Heart left ventricle (tissue), 16 donors: ENCODE measurements at regions not wholly inside any gene's neighbourhood (a gene's known extent, or its start where the extent isn't known, plus 50 kb on each side); places are given as distances from the start of the nearest gene placed in this dataset.

ENCODE experiments used
- ATAC-seq, 4 donors: fragments of 200-7000 bp; cut with Tn5 transposase; one replicate each; pipeline ENCODE4 v1.9.1; 2020 to 2022; ENCODE audit warnings: moderate library complexity in 4 of 4, mild to moderate bottlenecking in 3 of 4, moderate number of reproducible peaks in 1 of 4
- DNase-seq, 5 donors: peaks; one replicate each; pipeline ENCODE4 v3.0.0-alpha.2; 2020
- H3K27ac ChIP-seq, 12 donors: fragments of 200-600 bp; sonication (generic) in 4 of 12; one replicate each; pipeline versions ENCODE4 v1.5.0 to v1.8.0; 2016 to 2022; ENCODE audit warnings: mild to moderate bottlenecking in 2 of 12
- H3K27me3 ChIP-seq, 9 donors: fragments of 200-600 bp; sonication (generic) in 2 of 9; one replicate each; pipeline versions ENCODE4 v1.5.1 to v1.8.0; 2016 to 2022; ENCODE audit warnings: mild to moderate bottlenecking in 3 of 9
- H3K36me3 ChIP-seq, 9 donors: fragments of 200-600 bp; sonication (generic) in 2 of 9; one replicate each; pipeline versions ENCODE4 v1.5.0 to v1.8.0; 2018 to 2022; ENCODE audit warnings: mild to moderate bottlenecking in 2 of 9
- H3K4me1 ChIP-seq, 12 donors: fragments of 200-600 bp; sonication (generic) in 4 of 12; one replicate each; pipeline versions ENCODE4 v1.5.0 to v1.8.0; 2016 to 2022; ENCODE audit warnings: mild to moderate bottlenecking in 3 of 12
- H3K4me3 ChIP-seq, 12 donors: fragments of 200-600 bp; sonication (generic) in 4 of 12; one replicate each; pipeline versions ENCODE4 v1.5.0 to v1.8.0; 2017 to 2022; ENCODE audit warnings: mild to moderate bottlenecking in 9 of 12, moderate library complexity in 4 of 12
- H3K9me3 ChIP-seq, 12 donors: fragments of 200-600 bp; sonication (generic) in 4 of 12; one replicate each; pipeline versions ENCODE4 v1.5.0 to v1.8.0; 2016 to 2022; ENCODE audit warnings: mild to moderate bottlenecking in 1 of 12
- CTCF ChIP-seq, 12 donors: fragments of 200-600 bp; sonication (generic) in 4 of 12; IDR thresholded peaks; one replicate each; pipeline versions ENCODE4 v1.5.0 to v1.8.0; 2018 to 2022; ENCODE audit warnings: antibody characterized with exemption in 12 of 12, mild to moderate bottlenecking in 5 of 12
- POLR2A ChIP-seq, 2 donors: fragments of 450-650 bp; IDR thresholded peaks; one replicate each; pipeline ENCODE4 v1.6.1; 2017; ENCODE audit warnings: antibody characterized with exemption in 2 of 2, mild to moderate bottlenecking in 2 of 2, moderate library complexity in 2 of 2
- WGBS, 4 donors: extraction: QIAGEN DNeasy Blood & Tissue Kit in 2 of 4; methylation state at CpG; one replicate each; pipeline versions ENCODE4 v1.1.5 to v1.1.7; 2013 to 2018; 5-methylcytosine and 5-hydroxymethylcytosine counted together
- intact Hi-C, 10 donors: fragments of 100-400 bp; cut with DNase I; formaldehyde crosslinking; loops; one replicate each; pipeline versions ENCODE4 v1.11.1 to v1.14.2; 2022
- donor health status: ischemic (EF 13 %, LVEDD 7.1; RV severe dilation, severe dysfunction).
- donor health status: healthy with polysubstance abuse.
- donor health status: DM: no; HTN: yes; CAD: no.
- donor health status: DM: no; HTN: no; CAD: no.
- donor health status: ischemic (EF 25% LVEDD 6.9; RV normal size, moderate dysfunction).
- donor health status: ischemic (EF 25% LVEDD 5.7; RV mildly dilated, moderate dysfunction).
- donor health status: healthy.
- donor health status: DM: yes; HTN: yes; CAD: no.
- donor health status: ischemic (EF 35%, LVEDD 5.7; RV mildly dilated, moderate dysfunction).
- donor health status: nonischemic (EF 11% LVEDD 7.7; RV severe dilation, severe dysfunction).
- donor health status: DM: yes; HTN: yes; CAD: no.
- donor health status: PGD.
- donor health status: ischemic (EF 29% LVEDD 5.4; RV normal size, mild dysfunction).
- donor health status: nonischemic (EF 23%, LVEDD 6.1; RV moderate dilation, normal function).

DNA sequence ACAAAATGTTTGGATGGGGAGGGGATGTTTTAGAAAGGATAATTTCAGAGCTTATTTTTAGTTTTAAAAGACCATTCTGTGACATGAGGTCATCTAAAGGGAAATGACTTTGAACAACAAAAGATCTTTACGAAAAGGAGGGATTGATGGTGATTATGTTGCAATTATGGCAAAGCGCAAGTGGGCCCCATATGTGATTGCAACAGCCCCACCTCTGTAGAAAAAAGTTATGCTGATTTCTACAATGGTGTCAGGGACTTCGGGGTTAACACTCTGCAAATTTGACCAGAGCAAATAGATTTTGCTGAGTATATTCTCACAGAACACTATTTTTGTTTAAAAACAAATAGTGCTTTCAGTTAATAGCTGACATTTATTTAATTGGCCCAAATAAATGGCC lies 312.8 kb downstream of the NSG2 start:
- no peaks in the 10 kb centered on the region for H3K36me3 ChIP-seq
- ATAC-seq (no peak), DNase-seq (no peak)
- TF ChIP-seq CTCF (IDR thresholded peaks at IDR 0.05): no peak
- no peak for TF ChIP-seq POLR2A (IDR thresholded peaks at IDR 0.05)
- H3K4me3 ChIP-seq: no peak overlapping the region
- intact Hi-C loops: no loop called here
- 70 to 89% (median 77%) methylated on average over 3 of the region's 3 CpGs for WGBS, 4 donors
- H3K27me3 ChIP-seq: no peaks in the 10 kb centered on the region
- H3K9me3 ChIP-seq: peaks cover 0 to 18% (median 11%) of the 10 kb centered on the region in 12 donors
- no peak overlapping the region for H3K27ac ChIP-seq
- peaks cover 0 to 11% (median 3%) of the 10 kb centered on the region in 12 donors for H3K4me1 ChIP-seq

DNA sequence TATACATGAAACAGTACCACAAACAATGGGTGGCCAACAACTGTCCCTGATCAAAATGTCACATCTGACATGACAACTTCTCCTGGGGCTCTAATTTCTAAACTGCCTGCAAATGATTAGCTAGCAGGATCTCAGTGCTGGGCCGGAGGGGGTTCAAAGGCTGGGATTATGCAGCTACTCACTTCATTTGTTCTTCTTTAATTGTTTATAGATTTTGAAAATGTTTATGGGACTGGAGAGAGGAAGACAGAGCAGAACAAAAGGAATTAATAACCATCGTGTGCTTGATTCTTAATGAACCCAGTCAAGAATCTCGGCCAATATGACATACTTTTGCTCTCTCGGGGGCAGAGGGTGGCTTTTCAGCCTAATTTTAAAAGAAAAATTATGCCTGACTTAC lies 313.6 kb downstream of the NSG2 start:
- peaks cover 0 to 21% (median 11%) of the 10 kb centered on the region in 12 donors for H3K9me3 ChIP-seq
- intact Hi-C loops: no loop called here
- no peaks in the 10 kb centered on the region for H3K27me3 ChIP-seq
- TF ChIP-seq POLR2A (IDR thresholded peaks at IDR 0.05) (no peak), CTCF (IDR thresholded peaks at IDR 0.05) (no peak)
- 70 to 76% (median 73%) methylated on average over 4 of the region's 4 CpGs for WGBS, 4 donors
- no peak overlapping the region for H3K27ac ChIP-seq
- H3K4me3 ChIP-seq: no peak overlapping the region
- DNase-seq (no peak), ATAC-seq (no peak)
- peaks cover 0 to 11% (median 3%) of the 10 kb centered on the region in 12 donors for H3K4me1 ChIP-seq
- no peaks in the 10 kb centered on the region for H3K36me3 ChIP-seq

DNA sequence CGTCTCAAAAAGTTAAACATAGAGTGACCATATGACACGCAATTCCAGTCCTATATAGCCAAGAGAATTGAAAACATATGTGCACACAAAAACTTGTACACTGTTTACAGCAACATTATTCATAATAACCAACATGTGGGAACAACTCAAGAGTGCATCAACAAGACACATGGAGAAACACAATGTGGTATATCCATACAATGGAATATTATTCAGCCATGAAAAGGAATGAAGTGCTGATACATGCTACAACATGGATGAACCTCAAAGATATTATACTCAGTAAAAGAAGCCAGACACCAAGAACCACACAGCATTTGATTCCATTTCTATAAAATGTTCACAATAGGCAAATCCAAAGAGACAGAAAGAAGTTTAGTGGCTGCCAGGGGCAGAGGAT lies 317.0 kb downstream of the NSG2 start:
- intact Hi-C loops: no loop called here
- H3K27ac ChIP-seq: no peak overlapping the region
- peaks cover 0 to 8% (median 0%) of the 10 kb centered on the region in 9 donors for H3K27me3 ChIP-seq
- TF ChIP-seq CTCF (IDR thresholded peaks at IDR 0.05): no peak
- no peaks in the 10 kb centered on the region for H3K36me3 ChIP-seq
- no peak overlapping the region for H3K4me3 ChIP-seq
- H3K9me3 ChIP-seq: peaks cover 0 to 17% (median 11%) of the 10 kb centered on the region in 12 donors
- no peak for ATAC-seq
- WGBS, 4 donors: 66 to 76% (median 70%) methylated on average over 2 of the region's 2 CpGs
- H3K4me1 ChIP-seq: no peaks in the 10 kb centered on the region
- DNase-seq: no peak

DNA sequence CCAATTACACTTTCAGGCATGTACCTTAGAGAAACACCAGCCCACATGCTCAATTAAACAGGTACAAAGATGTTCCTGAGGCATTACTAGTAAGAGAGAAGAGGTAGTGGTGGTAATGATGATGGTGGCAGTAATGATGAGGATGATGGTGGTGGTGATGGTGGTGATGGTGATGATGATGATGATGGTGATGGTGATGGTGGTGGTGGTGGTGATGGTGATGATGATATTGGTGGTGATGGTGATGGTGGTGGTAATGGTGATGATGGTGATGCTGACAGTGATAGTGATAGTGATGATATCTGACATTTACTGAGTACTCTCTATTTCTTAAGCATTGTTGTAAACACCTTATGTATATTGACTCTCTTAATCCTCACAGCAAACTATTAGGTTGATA lies 318.4 kb downstream of the NSG2 start:
- Histone ChIP-seq H3K27ac (no peak overlapping the region), H3K4me1 (no peaks in the 10 kb centered on the region), H3K9me3 (peaks cover 0 to 17% (median 11%) of the 10 kb centered on the region in 12 donors), H3K27me3 (peaks cover 0 to 8% (median 0%) of the 10 kb centered on the region in 9 donors), H3K36me3 (no peaks in the 10 kb centered on the region), H3K4me3 (no peak overlapping the region)
- DNase-seq (no peak), ATAC-seq (no peak)
- intact Hi-C loops: no loop called here
- TF ChIP-seq CTCF (IDR thresholded peaks at IDR 0.05): no peak
- no peak for TF ChIP-seq POLR2A (IDR thresholded peaks at IDR 0.05)
